GM20431 (cell line): ENCODE measurements at regions not wholly inside any gene's neighbourhood (a gene's known extent, or its start where the extent isn't known, plus 50 kb on each side); places are given as distances from the start of the nearest gene placed in this dataset.

Source experiments
- in situ Hi-C: fragments of 300-500 bp; cut with MseI, MboI; formaldehyde crosslinking; loops from one replicate; pipeline ENCODE4 v1.15.0; 2020; ENCODE audit warnings: low sequenced_read_pairs; ENCODE audit not compliant: unreplicated experiment

GRCh38 chr16:79931721-79932120, 331.2 kb upstream of the MAF start:
- in situ Hi-C loops: no loop called here

- in situ Hi-C loops: no loop called here
These were observed 328.9 kb upstream of the MAF start for GRCh38 chr16:79929260-79929965.

GRCh38 chr16:79928142-79928873, 327.8 kb upstream of the MAF start:
- in situ Hi-C loops: no loop called here

- in situ Hi-C loops: no loop called here
These were observed 326.1 kb upstream of the MAF start for GRCh38 chr16:79926451-79927205.

DNA sequence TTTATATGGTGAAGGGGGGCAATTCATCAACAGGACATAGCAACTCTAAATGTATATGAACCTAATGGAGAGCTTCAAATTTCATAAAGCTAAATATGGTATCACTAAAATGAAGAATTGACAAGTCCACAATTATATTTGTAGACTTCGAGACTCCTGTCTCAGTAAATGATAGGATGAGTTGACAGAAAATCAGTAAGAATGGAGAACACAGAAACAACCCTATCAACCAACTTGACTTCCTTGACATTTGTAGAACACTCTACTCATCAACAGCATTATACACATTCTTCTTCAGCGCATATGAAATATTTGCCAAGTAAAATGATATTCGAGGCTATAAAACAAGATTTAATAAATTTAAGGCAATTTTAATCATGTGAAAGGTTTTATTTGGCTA, 322.9 kb upstream of the MAF start:
- in situ Hi-C loops: no loop called here

GRCh38 chr16:79920685-79921084, 320.1 kb upstream of the MAF start:
- in situ Hi-C loops: no loop called here

DNA sequence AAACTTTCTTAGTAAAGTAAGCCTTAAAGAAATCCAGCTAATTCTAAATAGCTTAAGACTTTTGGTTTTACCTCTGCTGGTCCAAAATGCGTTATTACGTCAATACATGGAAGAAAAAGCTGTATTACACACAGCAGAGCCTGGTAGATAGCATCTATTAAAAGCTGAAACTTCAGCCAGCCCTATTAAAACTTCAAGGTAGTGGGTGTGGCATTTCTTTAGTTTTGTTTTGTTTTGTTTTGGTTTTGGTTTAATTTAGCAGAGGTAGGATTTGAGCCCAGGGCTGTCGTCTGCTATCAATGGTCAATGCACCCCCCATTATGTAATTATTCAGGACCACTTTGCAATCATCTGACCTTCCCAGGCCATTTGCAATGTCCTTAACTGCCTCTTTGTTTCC, 318.4 kb upstream of the MAF start:
- in situ Hi-C loops: no loop called here

DNA sequence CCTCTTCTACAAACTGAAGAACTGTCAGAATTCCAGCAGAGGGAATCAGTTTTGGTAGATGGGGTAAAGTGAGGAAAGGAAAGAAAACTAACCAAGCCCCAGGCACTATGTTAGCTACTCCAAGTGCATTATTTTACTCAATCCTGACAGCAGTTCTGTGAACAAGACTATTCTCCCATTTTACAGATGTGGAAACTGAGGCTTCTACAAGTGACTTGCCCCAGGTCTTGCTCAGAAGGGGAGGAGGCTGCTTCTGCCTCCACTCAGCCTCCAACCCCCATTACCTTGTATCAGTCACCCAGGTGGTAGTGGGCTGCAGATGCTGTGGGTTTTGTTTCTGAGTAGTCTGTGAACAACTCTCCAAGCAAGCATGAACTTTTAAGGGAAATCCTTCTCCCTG, 315.2 kb upstream of the MAF start:
- in situ Hi-C loops: no loop called here

GRCh38 chr16:79914961-79915720, 314.6 kb upstream of the MAF start:
- in situ Hi-C loops: no loop called here

DNA sequence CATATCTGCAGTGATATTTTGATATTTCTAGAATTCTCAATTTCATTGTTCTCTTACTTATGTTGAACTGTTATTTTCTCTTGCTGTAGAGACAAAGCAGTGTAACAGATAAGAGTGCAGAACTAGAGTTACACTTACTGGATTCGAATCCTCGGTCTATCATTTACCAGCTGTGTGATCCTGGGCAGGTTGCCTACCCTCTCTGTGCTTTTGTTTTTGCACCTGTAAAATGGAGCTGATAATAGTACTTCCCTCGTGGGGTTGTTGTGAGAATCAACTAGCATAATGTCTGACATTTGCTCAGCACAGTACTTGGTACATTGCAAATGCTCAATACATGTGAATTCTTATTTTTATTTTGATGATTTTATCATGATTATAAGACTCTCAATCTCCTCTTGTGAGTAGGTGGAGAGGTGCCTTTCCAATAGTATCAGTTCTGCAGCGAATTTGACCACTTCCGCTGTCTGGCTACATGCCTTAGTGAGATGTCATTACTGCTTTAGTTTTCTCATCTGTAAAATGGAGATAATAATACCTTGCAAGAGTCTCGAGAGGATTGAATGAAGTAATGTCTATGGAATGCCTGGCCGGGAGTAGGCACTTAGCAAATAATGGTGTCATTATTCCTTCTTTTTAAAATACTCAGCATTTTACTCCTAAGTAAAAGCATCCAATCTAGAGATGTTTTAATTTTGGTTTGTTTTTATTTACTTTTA, 312.2 kb upstream of the MAF start:
- in situ Hi-C loops: no loop called here

DNA sequence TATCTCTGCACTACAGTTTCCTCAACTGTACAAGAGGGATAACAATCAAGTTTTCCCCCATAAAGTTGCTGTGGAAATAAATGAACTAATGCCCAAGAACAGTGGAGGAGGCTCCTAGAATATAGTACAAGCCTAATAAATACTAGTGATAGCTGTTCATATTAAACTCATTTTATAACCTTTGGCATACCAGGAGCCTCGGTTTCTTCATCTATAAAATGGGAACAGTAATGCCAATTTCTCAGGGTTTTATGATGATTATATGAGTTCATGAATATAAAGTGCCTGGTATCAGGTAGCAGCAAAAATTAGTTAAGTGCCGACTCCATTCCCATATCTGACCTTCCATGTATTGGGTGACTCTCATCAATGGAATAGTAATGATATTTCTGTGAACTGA, 311.1 kb upstream of the MAF start:
- in situ Hi-C loops: no loop called here

DNA sequence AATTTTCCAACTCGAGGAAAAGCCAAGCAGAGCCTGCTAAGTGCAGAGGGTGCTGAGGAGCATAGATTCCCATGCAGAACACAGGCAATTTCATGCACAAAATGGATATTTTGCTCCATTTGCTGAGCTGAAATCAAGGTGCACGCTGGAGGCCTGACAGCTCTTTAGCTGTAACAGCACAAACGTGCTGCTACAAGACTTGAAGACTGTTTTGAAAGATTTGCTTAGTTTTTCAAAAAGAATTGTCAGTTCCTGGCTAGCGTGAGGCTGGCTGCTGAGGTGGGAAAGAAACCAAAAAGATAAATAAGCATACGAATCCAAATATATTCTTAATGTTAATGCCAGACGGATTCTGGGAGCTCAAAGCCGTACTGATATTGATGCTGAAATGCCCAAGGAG, 309.0 kb upstream of the MAF start:
- in situ Hi-C loops: no loop called here

- in situ Hi-C loops: no loop called here
These were observed 302.9 kb upstream of the MAF start for GRCh38 chr16:79903471-79903870.

DNA sequence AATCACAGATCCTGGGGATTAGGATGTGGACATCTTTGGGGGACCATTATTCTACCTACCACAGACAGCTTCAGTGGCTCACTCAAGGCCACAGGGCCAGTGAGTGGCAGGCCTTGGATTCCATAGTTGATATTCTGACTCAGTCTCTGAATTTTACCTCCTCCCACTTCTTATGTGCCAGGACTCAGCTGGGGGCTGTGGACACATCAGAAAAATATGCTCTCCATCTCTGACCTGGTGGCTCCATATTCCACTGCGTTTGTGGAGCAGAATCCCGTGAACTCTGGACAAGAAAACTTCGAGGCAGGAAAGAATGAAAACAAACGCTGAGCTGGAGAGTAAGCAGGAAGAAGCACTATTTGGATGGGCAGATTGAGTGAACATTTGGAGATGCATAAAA, 301.8 kb upstream of the MAF start:
- in situ Hi-C loops: no loop called here

DNA sequence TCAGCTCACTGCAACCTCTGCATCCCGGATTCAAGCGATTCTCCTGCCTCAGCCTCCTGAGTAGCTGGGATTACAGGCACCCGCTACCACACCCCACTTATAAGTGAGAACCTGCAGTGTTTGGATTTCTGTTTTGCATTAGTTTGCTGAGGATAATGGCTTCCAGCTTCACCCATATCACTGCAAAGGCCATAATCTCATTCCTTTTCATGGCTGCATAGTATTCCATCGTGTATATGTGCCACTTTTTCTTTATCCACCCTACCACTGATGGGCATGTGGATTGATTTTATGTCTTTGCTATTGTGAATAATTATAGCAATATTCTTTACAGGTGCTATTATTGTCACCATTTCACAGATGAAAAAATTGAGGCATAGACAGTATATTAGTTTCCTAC, 301.0 kb upstream of the MAF start:
- in situ Hi-C loops: no loop called here

GRCh38 chr16:79899716-79900115, 299.2 kb upstream of the MAF start:
- in situ Hi-C loops: no loop called here

- in situ Hi-C loops: no loop called here
These were observed 298.8 kb upstream of the MAF start for GRCh38 chr16:79899316-79899715.

- in situ Hi-C loops: no loop called here
These were observed 298.2 kb upstream of the MAF start for GRCh38 chr16:79898703-79899102.

DNA sequence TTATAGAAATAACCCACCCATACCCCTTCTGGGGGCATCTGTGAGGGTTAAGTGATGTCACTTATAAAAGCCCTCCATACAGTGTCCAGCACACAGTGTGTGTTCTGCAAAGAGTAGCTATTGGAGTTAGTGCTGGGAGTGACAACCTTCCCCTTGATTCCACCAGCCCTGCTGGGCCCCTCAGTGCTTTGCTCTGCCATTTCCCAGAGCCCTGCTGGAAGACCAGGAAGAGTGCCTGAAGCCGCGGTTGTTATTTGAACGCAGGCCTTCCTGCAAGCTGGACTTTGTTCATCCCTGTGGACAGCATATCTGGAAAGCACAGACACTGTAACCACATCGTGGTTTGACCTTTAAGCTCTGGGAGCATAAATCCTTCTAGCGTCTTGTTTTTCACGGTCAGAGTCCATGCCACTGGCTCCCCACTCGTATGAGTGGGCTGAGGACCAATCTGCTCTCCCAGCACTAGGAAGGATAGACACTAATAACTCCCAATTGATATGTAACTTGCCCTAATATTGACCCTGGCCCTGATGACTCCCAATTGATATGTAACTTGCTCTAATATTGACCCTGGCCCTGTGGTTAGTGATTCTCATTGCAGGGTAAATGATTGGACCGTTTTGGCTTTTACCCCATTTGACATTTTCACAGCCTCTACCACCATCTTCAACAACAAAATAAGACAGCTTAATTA, 297.1 kb upstream of the MAF start:
- in situ Hi-C loops: no loop called here
